LoVo (cell line): ENCODE measurements at regions not wholly inside any gene's neighbourhood (a gene's known extent, or its start where the extent isn't known, plus 50 kb on each side); places are given as distances from the start of the nearest gene placed in this dataset.
A peak's percentile ranks its signal among the peaks of the same experiment; 100 is the strongest.

ENCODE experiments used
- DNase-seq: peaks from one replicate; pipeline ENCODE4 v3.0.0-alpha.2; 2016; ENCODE audit warnings: low spot score

- DNase-seq, result no peak
These were observed 662.5 kb downstream of the CDH11 start for GRCh38 chr16:64459402-64459801.

GRCh38 chr16:64455275-64455674 lies 666.6 kb downstream of the CDH11 start:
- DNase-seq, result no peak

- DNase-seq, result no peak
These were observed 668.2 kb downstream of the CDH11 start for GRCh38 chr16:64453646-64454045.

- DNase-seq, result no peak
These were observed 669.4 kb downstream of the CDH11 start for GRCh38 chr16:64452446-64452845.

GRCh38 chr16:64450177-64450576 lies 671.7 kb downstream of the CDH11 start:
- no peak for DNase-seq

GRCh38 chr16:64449506-64449905 lies 672.4 kb downstream of the CDH11 start:
- DNase-seq, result no peak

GRCh38 chr16:64445649-64446048 lies 676.2 kb downstream of the CDH11 start:
- DNase-seq, result no peak

GRCh38 chr16:64445245-64445644 lies 676.6 kb downstream of the CDH11 start:
- DNase-seq, result no peak

- no peak for DNase-seq
These were observed 681.4 kb downstream of the CDH11 start for GRCh38 chr16:64440421-64440831.

- DNase-seq, result no peak
These were observed 681.9 kb downstream of the CDH11 start for GRCh38 chr16:64440005-64440404.

GRCh38 chr16:64437706-64438324 lies 684.0 kb downstream of the CDH11 start:
- DNase-seq, result no peak

GRCh38 chr16:64434526-64435069 lies 687.3 kb downstream of the CDH11 start:
- DNase-seq, result no peak

GRCh38 chr16:64428463-64429113 lies 693.3 kb downstream of the CDH11 start:
- peak; percentile 14 for DNase-seq

GRCh38 chr16:64426131-64426666 lies 695.7 kb downstream of the CDH11 start:
- no peak for DNase-seq

GRCh38 chr16:64425381-64425780 lies 696.5 kb downstream of the CDH11 start:
- DNase-seq, result no peak

GRCh38 chr16:64422259-64422658 lies 699.6 kb downstream of the CDH11 start:
- DNase-seq, result no peak

GRCh38 chr16:64421515-64421914 lies 700.3 kb downstream of the CDH11 start:
- DNase-seq, result no peak

GRCh38 chr16:64419832-64420231 lies 702.0 kb downstream of the CDH11 start:
- DNase-seq, result no peak

GRCh38 chr16:64417711-64418227 lies 704.1 kb downstream of the CDH11 start:
- DNase-seq, result no peak

GRCh38 chr16:64416216-64417005 lies 705.5 kb downstream of the CDH11 start:
- no peak for DNase-seq

GRCh38 chr16:64412578-64413280 lies 709.1 kb downstream of the CDH11 start:
- no peak for DNase-seq

GRCh38 chr16:64410306-64410705 lies 711.6 kb downstream of the CDH11 start:
- DNase-seq, result no peak
